ENCODE measurements at regions not wholly inside any gene's neighbourhood (a gene's known extent, or its start where the extent isn't known, plus 50 kb on each side); places are given as distances from the start of the nearest gene placed in this dataset.
A peak's percentile ranks its signal among the peaks of the same experiment; 100 is the strongest.

DNA sequence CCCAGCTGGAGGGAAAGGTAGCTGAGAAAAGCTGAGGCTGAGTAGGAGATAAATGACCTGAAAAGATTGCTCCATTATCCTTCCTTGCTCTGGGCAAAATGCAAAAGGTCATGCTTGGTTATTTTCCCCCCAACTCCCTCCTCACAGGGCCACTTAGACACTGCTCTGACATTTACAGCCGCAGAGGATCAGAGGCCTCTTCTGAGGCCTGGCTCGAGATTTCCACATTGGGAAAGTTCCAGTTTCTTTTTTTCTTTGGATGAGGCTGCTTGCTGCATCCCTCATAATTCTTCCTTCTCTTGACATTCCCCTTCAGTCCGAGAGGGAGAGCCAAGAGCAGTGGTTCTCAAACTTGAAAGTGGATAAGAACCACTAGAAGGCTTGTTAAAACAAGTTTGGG, 60.1 kb upstream of the HSPA9 start:
- TF ChIP-seq, protein P1, sequence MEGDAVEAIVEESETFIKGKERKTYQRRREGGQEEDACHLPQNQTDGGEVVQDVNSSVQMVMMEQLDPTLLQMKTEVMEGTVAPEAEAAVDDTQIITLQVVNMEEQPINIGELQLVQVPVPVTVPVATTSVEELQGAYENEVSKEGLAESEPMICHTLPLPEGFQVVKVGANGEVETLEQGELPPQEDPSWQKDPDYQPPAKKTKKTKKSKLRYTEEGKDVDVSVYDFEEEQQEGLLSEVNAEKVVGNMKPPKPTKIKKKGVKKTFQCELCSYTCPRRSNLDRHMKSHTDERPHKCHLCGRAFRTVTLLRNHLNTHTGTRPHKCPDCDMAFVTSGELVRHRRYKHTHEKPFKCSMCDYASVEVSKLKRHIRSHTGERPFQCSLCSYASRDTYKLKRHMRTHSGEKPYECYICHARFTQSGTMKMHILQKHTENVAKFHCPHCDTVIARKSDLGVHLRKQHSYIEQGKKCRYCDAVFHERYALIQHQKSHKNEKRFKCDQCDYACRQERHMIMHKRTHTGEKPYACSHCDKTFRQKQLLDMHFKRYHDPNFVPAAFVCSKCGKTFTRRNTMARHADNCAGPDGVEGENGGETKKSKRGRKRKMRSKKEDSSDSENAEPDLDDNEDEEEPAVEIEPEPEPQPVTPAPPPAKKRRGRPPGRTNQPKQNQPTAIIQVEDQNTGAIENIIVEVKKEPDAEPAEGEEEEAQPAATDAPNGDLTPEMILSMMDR (IDR thresholded peaks at IDR 0.05), result no peak
- TF ChIP-seq POLR2AphosphoS5 (IDR thresholded peaks at IDR 0.05), result peak in 1 of 3 donors; percentile 4
- no peak for TF ChIP-seq POLR2A (IDR thresholded peaks at IDR 0.05)

Measured in stomach (tissue), 4 donors.